ENCODE measurements at regions not wholly inside any gene's neighbourhood (a gene's known extent, or its start where the extent isn't known, plus 50 kb on each side); places are given as distances from the start of the nearest gene placed in this dataset.

GRCh38 chr16:51376080-51376479 is 225.0 kb upstream of the SALL1 start:
- no peak for DNase-seq (ENCODE audit: low read depth in 3 of 3, low spot score in 2 of 3)

GRCh38 chr16:51374790-51375189 is 223.7 kb upstream of the SALL1 start:
- DNase-seq (ENCODE audit: low read depth in 3 of 3, low spot score in 2 of 3): no peak

DNA sequence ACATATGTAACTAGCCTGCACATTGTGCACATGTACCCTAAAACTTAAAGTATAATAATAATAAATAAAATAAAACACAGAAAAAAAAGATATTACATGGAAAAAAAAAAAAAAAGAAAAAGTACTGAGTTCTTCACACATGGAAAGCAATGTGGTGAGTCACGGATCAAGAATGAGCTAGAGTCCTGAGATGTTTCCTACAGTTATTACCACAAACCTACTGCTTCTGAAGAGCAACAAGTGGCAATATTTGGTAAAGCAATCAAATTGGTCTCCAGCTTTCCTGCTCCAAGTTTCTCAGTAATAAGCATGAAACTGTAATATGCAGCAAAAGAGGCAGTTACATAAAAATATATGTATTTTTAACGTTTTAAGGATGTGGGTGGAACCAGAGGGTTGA is 223.3 kb upstream of the SALL1 start:
- no peak for DNase-seq (ENCODE audit: low read depth in 3 of 3, low spot score in 2 of 3)

DNA sequence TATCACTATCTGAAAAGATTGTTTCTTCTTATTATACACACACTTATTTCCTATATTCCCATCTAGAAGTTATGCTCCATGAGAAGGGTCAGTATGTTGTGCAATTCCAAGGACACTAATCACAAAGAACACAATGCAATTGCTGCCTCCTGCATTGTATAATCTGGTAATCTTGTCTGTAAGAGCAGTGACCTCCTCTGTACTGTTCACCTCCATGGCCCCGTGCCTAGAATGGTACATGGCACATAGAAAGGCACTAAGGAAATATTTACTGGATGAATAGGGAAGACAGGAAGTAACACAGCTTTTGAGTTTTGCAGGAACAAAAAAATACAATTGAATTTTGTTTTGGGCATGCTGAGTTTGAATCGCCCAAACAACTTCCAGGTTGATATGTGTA is 214.6 kb upstream of the SALL1 start:
- DNase-seq (ENCODE audit: low read depth in 3 of 3, low spot score in 2 of 3): no peak

- peak in 1 of 3 donors; percentile 15 for DNase-seq (ENCODE audit: low read depth in 3 of 3, low spot score in 2 of 3)
Measured at GRCh38 chr16:51359141-51359955, 208.3 kb upstream of the SALL1 start.

- no peak for DNase-seq (ENCODE audit: low read depth in 3 of 3, low spot score in 2 of 3)
Measured at GRCh38 chr16:51357839-51358238, 206.8 kb upstream of the SALL1 start.

DNA sequence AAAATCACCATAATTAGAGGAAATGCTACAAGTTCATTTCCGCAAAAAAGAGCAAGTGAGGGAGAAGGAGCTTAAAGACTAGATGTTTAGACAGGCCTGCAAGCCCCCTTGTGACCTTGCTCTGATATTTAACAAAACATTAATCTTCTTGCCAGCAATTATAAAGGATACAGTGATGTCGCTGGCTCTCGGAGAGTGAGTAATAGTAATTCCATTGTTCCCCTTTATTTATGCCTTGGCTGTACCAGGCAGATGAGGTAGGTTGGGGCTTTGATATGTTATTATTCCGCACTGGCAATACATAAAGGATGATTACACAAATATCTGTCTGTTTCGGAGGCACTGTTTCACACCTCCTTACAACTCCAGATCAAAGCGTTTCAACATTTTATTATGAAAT is 204.8 kb upstream of the SALL1 start:
- no peak for DNase-seq (ENCODE audit: low read depth in 3 of 3, low spot score in 2 of 3)

DNA sequence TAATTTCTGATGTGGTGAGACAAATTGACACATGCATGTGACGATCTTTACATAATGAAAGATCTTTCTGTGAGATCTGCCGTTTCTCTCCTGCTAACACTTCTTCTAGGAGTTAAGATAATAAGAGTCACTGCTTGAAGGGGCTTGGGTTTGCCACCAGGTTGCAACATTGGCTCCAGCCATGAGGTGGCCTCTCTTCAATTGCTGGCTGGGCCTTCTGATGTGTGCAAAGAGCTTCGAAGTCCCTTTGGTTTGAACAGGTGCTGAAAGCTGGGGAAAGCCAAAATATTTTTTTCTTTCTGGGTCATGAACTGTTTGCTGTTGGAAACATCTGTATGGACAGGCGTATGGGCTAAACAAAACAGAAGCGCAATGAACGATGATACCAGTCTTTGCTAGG is 204.1 kb upstream of the SALL1 start:
- no peak for DNase-seq (ENCODE audit: low read depth in 3 of 3, low spot score in 2 of 3)

DNA sequence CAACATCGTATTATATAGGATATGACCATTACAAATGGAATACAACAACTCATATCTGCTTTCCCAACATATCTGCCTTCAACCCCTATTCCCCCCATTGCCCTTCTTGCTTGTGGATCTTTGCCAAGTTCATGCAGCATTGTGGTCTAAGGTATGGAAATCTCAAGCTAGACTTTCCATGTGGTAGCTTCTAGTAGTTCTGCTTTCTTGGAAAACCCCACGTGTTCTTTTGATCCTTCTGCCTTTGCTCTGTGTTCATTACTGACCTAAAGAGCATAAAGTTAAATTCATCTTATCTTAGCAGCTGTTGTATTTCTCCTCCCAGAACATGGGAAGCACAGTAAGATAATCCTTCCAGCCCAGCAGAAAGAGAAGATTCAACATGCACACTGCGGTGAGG is 202.0 kb upstream of the SALL1 start:
- DNase-seq (ENCODE audit: low read depth in 3 of 3, low spot score in 2 of 3): no peak

- no peak for DNase-seq (ENCODE audit: low read depth in 3 of 3, low spot score in 2 of 3)
Measured at GRCh38 chr16:51349626-51350025, 198.6 kb upstream of the SALL1 start.

DNA sequence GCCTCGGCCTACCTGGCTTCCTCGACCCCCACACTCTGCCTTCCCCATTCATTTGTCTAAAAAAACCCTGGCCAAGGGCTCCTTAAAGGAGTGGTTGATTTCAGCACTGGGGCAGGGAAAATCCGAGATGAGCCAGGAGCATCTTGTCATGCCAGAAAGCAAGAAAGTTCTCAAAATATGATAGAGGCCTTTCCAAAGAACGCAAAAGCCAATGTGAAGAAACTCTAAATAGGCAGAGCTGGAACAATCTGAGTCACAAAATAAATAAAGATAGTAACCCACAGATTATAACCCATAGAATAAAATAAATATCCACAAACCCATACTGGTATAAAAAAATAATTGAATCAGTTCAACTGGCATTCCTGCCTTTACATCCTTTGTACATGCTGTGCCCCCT is 192.3 kb upstream of the SALL1 start:
- no peak for DNase-seq (ENCODE audit: low read depth in 3 of 3, low spot score in 2 of 3)

GRCh38 chr16:51341204-51341603 is 190.1 kb upstream of the SALL1 start:
- no peak for DNase-seq (ENCODE audit: low read depth in 3 of 3, low spot score in 2 of 3)

GRCh38 chr16:51337662-51338061 is 186.6 kb upstream of the SALL1 start:
- DNase-seq (ENCODE audit: low read depth in 3 of 3, low spot score in 2 of 3): no peak

DNA sequence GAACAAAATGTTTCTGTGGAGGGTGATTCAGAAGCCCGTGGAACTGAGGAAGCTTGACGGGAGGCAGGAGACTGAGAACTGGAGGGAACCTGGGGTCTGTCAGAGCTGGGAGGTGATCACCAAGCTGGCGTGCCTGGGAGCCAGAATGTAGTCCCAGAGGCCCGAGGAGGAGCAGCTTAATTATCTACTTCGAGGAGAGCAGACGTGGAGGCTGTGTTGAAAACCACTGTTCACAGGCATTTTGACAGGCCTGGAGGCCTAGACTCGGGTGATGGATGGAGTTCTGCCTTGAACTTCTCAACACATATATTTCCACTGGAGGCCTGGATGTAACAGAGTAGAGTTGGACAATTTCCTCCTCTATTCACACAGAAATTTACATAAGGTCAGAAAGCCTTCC is 177.7 kb upstream of the SALL1 start:
- DNase-seq (ENCODE audit: low read depth in 3 of 3, low spot score in 2 of 3): no peak

- DNase-seq (ENCODE audit: low read depth in 3 of 3, low spot score in 2 of 3): no peak
Measured at GRCh38 chr16:51327001-51327400, 175.9 kb upstream of the SALL1 start.

- DNase-seq (ENCODE audit: low read depth in 3 of 3, low spot score in 2 of 3): no peak
Measured at GRCh38 chr16:51326131-51326856, 175.2 kb upstream of the SALL1 start.

- no peak for DNase-seq (ENCODE audit: low read depth in 3 of 3, low spot score in 2 of 3)
Measured at GRCh38 chr16:51321251-51321650, 170.2 kb upstream of the SALL1 start.

GRCh38 chr16:51317575-51317974 is 166.5 kb upstream of the SALL1 start:
- DNase-seq (ENCODE audit: low read depth in 3 of 3, low spot score in 2 of 3): no peak

DNA sequence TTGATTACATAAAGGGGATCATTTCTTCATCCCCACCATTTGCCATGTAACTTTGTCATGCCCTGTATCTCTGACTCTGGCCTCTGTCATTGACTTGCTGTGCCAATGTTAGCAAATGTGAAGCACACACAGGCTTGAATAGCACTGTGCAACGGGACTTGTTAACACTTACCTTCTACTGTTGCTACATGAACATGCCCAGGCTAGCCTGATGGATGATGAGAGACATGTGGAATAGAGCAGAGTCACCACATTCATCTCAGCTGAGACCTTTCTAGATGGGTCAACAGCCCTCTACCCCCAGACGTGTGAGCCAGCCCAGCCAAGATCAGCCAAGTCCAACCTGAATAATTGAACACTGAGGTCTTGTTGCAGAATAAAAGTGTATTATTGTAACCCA is 162.1 kb upstream of the SALL1 start:
- DNase-seq (ENCODE audit: low read depth in 3 of 3, low spot score in 2 of 3): no peak

DNA sequence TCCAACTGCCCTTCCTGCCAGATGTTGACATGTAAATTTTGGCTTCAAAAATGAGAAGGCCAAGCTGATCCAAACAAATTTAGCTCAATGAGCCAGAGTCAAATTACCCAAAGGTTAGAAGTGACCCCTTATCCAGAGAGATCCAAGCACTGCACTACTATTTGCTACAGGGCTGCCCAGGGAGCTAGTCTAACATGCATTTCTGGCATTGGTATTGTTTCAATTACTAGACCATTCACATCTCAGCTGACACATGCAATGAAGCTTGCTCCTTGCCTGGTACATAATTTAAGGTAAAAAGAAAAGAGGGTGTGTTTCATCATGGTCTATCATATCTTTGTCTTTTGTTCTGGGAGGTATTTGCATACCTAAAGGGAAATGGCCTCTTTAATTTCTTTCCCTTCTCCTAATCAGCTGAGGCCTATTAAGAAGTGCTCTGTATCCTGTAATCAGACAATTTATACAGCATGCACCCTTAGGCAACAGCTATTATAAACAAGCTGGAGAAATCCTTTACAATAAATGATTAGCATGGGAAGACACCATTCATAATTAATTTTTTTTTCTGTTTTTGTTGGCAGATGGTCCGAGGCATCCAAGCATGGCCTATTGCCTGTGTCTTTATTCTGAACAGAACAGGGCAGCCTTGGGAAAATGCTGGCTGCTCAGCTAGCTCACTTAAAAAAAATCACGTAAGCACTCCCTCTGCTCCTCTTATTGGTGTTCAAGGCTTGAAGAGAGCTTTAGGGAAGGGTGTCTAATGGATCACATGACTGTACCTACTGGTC is 161.5 kb upstream of the SALL1 start:
- no peak for DNase-seq (ENCODE audit: low read depth in 3 of 3, low spot score in 2 of 3)

GRCh38 chr16:51310159-51310558 is 159.1 kb upstream of the SALL1 start:
- DNase-seq (ENCODE audit: low read depth in 3 of 3, low spot score in 2 of 3): no peak
